Type B pancreatic cell (in vitro differentiated cells): ENCODE measurements at regions not wholly inside any gene's neighbourhood (a gene's known extent, or its start where the extent isn't known, plus 50 kb on each side); places are given as distances from the start of the nearest gene placed in this dataset.
"Not testable (repeated sequence)": the region's sequence is repeated elsewhere in the genome, so short reads cannot be mapped to it uniquely, and the experiment has no call there.

Source experiments
- DNase-seq: peaks from one replicate; pipeline ENCODE4 v3.0.0; 2021; ENCODE audit warnings: mixed read lengths; ENCODE audit not compliant: unreplicated experiment; ENCODE audit errors: extremely low spot score
- H3K27ac Mint-ChIP-seq: 2 replicates; pipeline ENCODE4 v1.8.0; 2021; ENCODE audit warnings: mild to moderate bottlenecking, mixed read lengths
- H3K27me3 Mint-ChIP-seq: 2 replicates; pipeline ENCODE4 v1.8.0; 2021; ENCODE audit warnings: mixed read lengths
- H3K36me3 Mint-ChIP-seq: 2 replicates; pipeline ENCODE4 v1.8.0; 2021; ENCODE audit warnings: mixed read lengths
- H3K4me1 Mint-ChIP-seq: one replicate; pipeline ENCODE4 v1.8.0; 2021; ENCODE audit warnings: mixed read lengths; ENCODE audit not compliant: unreplicated experiment
- H3K4me3 Mint-ChIP-seq: 2 replicates; pipeline ENCODE4 v1.8.0; 2021; ENCODE audit warnings: mild to moderate bottlenecking, mixed read lengths
- H3K9me3 Mint-ChIP-seq: 2 replicates; pipeline ENCODE4 v1.8.0; 2021; ENCODE audit warnings: mixed read lengths
- CTCF ChIP-seq: fragments of 200-600 bp; sonication (generic); conservative IDR thresholded peaks from 2 replicates; pipeline ENCODE4 v1.5.0; 2021; ENCODE audit warnings: antibody characterized with exemption, mild to moderate bottlenecking

GRCh38 chr21:38119793-38120192 is 137.0 kb upstream of the KCNJ15 start:
- Mint-ChIP-seq H3K27ac (no peak overlapping the region), H3K27me3 (peaks cover 6% of the 10 kb centered on the region), H3K4me3 (no peak overlapping the region), H3K9me3 (no peaks in the 10 kb centered on the region), H3K4me1 (no peaks in the 10 kb centered on the region), H3K36me3 (no peaks in the 10 kb centered on the region)
- TF ChIP-seq CTCF, result no peak
- DNase-seq, result no peak

GRCh38 chr21:38120679-38120983 is 136.2 kb upstream of the KCNJ15 start:
- H3K4me3 Mint-ChIP-seq, H3K27me3 Mint-ChIP-seq: not testable (repeated sequence)

GRCh38 chr21:38120984-38121855 is 135.6 kb upstream of the KCNJ15 start:
- Mint-ChIP-seq H3K27me3 (peaks cover 3% of the 10 kb centered on the region), H3K36me3 (no peaks in the 10 kb centered on the region), H3K9me3 (no peaks in the 10 kb centered on the region), H3K27ac (no peak overlapping the region), H3K4me1 (no peaks in the 10 kb centered on the region), H3K4me3 (no peak overlapping the region)
- DNase-seq, result no peak
- no peak for TF ChIP-seq CTCF

More at GRCh38 chr21:38120679-38120983, 136.2 kb upstream of the KCNJ15 start:
- H3K27ac Mint-ChIP-seq, H3K4me1 Mint-ChIP-seq, H3K36me3 Mint-ChIP-seq, H3K9me3 Mint-ChIP-seq, DNase-seq: not testable (repeated sequence)

- no peak for DNase-seq
- H3K4me3 Mint-ChIP-seq, result no peak overlapping the region
- no peaks in the 10 kb centered on the region for H3K36me3 Mint-ChIP-seq
- H3K27ac Mint-ChIP-seq, result no peak overlapping the region
- peaks cover 3% of the 10 kb centered on the region for H3K27me3 Mint-ChIP-seq
- TF ChIP-seq CTCF, result no peak
- H3K9me3 Mint-ChIP-seq, result no peaks in the 10 kb centered on the region
- no peaks in the 10 kb centered on the region for H3K4me1 Mint-ChIP-seq
Observed at GRCh38 chr21:38121888-38122720, 134.7 kb upstream of the KCNJ15 start.

GRCh38 chr21:38123626-38124025 is 133.2 kb upstream of the KCNJ15 start:
- no peak for DNase-seq
- Mint-ChIP-seq H3K27me3 (peaks cover 3% of the 10 kb centered on the region), H3K27ac (no peak overlapping the region), H3K36me3 (no peaks in the 10 kb centered on the region), H3K4me3 (no peak overlapping the region), H3K9me3 (no peaks in the 10 kb centered on the region), H3K4me1 (no peaks in the 10 kb centered on the region)
- no peak for TF ChIP-seq CTCF
